Breast epithelium (tissue), 4 donors: ENCODE measurements at regions not wholly inside any gene's neighbourhood (a gene's known extent, or its start where the extent isn't known, plus 50 kb on each side); places are given as distances from the start of the nearest gene placed in this dataset.

Experiments
- DNase-seq, 2 donors: peaks; one replicate each; pipeline ENCODE4 v3.0.0-alpha.2; 2019; ENCODE audit warnings: low spot score in 2 of 2
- H3K27ac ChIP-seq, 2 donors: fragments of 200-600 bp; sonication (generic) in 1 of 2; one replicate each; pipeline ENCODE4 v1.5.1; 2016 to 2019; ENCODE audit warnings: mild to moderate bottlenecking in 1 of 2
- H3K27me3 ChIP-seq, 2 donors: fragments of 200-600 bp; sonication (generic) in 1 of 2; one replicate each; pipeline versions ENCODE4 v1.5.1 to v1.6.0; 2017 to 2019; ENCODE audit warnings: control low read depth in 1 of 2, mild to moderate bottlenecking in 1 of 2
- H3K36me3 ChIP-seq: fragments of 200-600 bp; one replicate; pipeline ENCODE4 v1.5.1; 2019
- H3K4me1 ChIP-seq, 2 donors: fragments of 200-600 bp; sonication (generic); one replicate each; pipeline ENCODE4 v1.5.1; 2016 to 2019; ENCODE audit warnings: control low read depth in 1 of 2
- H3K4me3 ChIP-seq, 3 donors: fragments of 200-600 bp; sonication (generic); 1 replicate in 2 of 3; 2 replicates in 1 of 3; pipeline ENCODE4 v1.5.1; 2016 to 2019; ENCODE audit warnings: mild to moderate bottlenecking in 3 of 3, moderate library complexity in 2 of 3
- H3K9me3 ChIP-seq, 2 donors: fragments of 200-600 bp; sonication (generic) in 1 of 2; one replicate each; pipeline ENCODE4 v1.5.1; 2016 to 2019; ENCODE audit warnings: control low read depth in 1 of 2
- CTCF ChIP-seq, 3 donors: fragments of 450-650 bp; IDR thresholded peaks; one replicate each; pipeline ENCODE4 v1.5.1; 2016 to 2017; ENCODE audit warnings: antibody characterized with exemption in 3 of 3, mild to moderate bottlenecking in 3 of 3, moderate library complexity in 3 of 3
- POLR2A ChIP-seq: fragments of 450-650 bp; IDR thresholded peaks from one replicate; pipeline ENCODE4 v1.6.1; 2016; ENCODE audit warnings: antibody characterized with exemption, mild to moderate bottlenecking, moderate library complexity
- POLR2AphosphoS5 ChIP-seq, 3 donors: sonication (generic); formaldehyde crosslinking; IDR thresholded peaks; one replicate each; pipeline ENCODE4 v1.6.1; 2017; ENCODE audit warnings: antibody characterized with exemption in 3 of 3
- intact Hi-C: fragments of 100-400 bp; cut with DNase I; formaldehyde crosslinking; loops from one replicate; pipeline ENCODE4 v1.15.1; 2023; ENCODE audit warnings: low total_unique reads

GRCh38 chr11:92881940-92882450, 87.5 kb upstream of the MTNR1B start:
- H3K27me3 ChIP-seq = no peaks in the 10 kb centered on the region
- TF ChIP-seq CTCF (IDR thresholded peaks at IDR 0.05) = no peak
- TF ChIP-seq POLR2A = no peak
- TF ChIP-seq POLR2AphosphoS5 (IDR thresholded peaks at IDR 0.05) = no peak
- DNase-seq = no peak
- intact Hi-C loops = no loop called here
- no peak overlapping the region for H3K4me3 ChIP-seq
- H3K9me3 ChIP-seq = no peaks in the 10 kb centered on the region
- H3K27ac ChIP-seq = no peak overlapping the region
- no peaks in the 10 kb centered on the region for H3K4me1 ChIP-seq
- H3K36me3 ChIP-seq = no peaks in the 10 kb centered on the region

GRCh38 chr11:92882828-92883611, 86.4 kb upstream of the MTNR1B start:
- intact Hi-C loops = no loop called here
- DNase-seq = no peak
- no peaks in the 10 kb centered on the region for H3K9me3 ChIP-seq
- H3K4me1 ChIP-seq = no peaks in the 10 kb centered on the region
- H3K36me3 ChIP-seq = no peaks in the 10 kb centered on the region
- no peaks in the 10 kb centered on the region for H3K27me3 ChIP-seq
- TF ChIP-seq CTCF (IDR thresholded peaks at IDR 0.05) = no peak
- TF ChIP-seq POLR2AphosphoS5 (IDR thresholded peaks at IDR 0.05) = no peak
- no peak for TF ChIP-seq POLR2A
- H3K4me3 ChIP-seq = no peak overlapping the region
- no peak overlapping the region for H3K27ac ChIP-seq

GRCh38 chr11:92885600-92885999, 83.9 kb upstream of the MTNR1B start:
- Histone ChIP-seq H3K4me3 (no peak overlapping the region), H3K27me3 (no peaks in the 10 kb centered on the region), H3K36me3 (no peaks in the 10 kb centered on the region), H3K4me1 (no peaks in the 10 kb centered on the region), H3K27ac (no peak overlapping the region), H3K9me3 (no peaks in the 10 kb centered on the region)
- TF ChIP-seq POLR2A = no peak
- no peak for TF ChIP-seq CTCF (IDR thresholded peaks at IDR 0.05)
- TF ChIP-seq POLR2AphosphoS5 (IDR thresholded peaks at IDR 0.05) = no peak
- DNase-seq = no peak
- intact Hi-C loops = no loop called here

GRCh38 chr11:92886243-92886905, 83.1 kb upstream of the MTNR1B start:
- Histone ChIP-seq H3K4me1 (no peaks in the 10 kb centered on the region), H3K36me3 (no peaks in the 10 kb centered on the region), H3K27ac (no peak overlapping the region), H3K27me3 (no peaks in the 10 kb centered on the region), H3K4me3 (no peak overlapping the region), H3K9me3 (no peaks in the 10 kb centered on the region)
- DNase-seq = peak in 1 of 2 donors; percentile 21
- no peak for TF ChIP-seq POLR2A
- peak in 2 of 3 donors; percentile 46 to 51 for TF ChIP-seq CTCF (IDR thresholded peaks at IDR 0.05)
- intact Hi-C loops = no loop called here

- H3K27me3 ChIP-seq = no peaks in the 10 kb centered on the region
- TF ChIP-seq POLR2A (no peak), POLR2AphosphoS5 (IDR thresholded peaks at IDR 0.05) (no peak), CTCF (IDR thresholded peaks at IDR 0.05) (no peak)
- H3K9me3 ChIP-seq = no peaks in the 10 kb centered on the region
- H3K4me1 ChIP-seq = no peaks in the 10 kb centered on the region
- no peak overlapping the region for H3K4me3 ChIP-seq
- intact Hi-C loops = no loop called here
- no peak overlapping the region for H3K27ac ChIP-seq
- no peak for DNase-seq
- no peaks in the 10 kb centered on the region for H3K36me3 ChIP-seq
These were observed 80.8 kb upstream of the MTNR1B start for GRCh38 chr11:92888696-92889095.
